Loucy (cell line): ENCODE measurements at regions not wholly inside any gene's neighbourhood (a gene's known extent, or its start where the extent isn't known, plus 50 kb on each side); places are given as distances from the start of the nearest gene placed in this dataset.

Experiments used
- EZH2phosphoT487 ChIP-seq: fragments of 200-600 bp; IDR thresholded peaks from 2 replicates; pipeline ENCODE4 v1.6.1; 2018; ENCODE audit warnings: antibody characterized with exemption, mild to moderate bottlenecking, moderate library complexity, borderline replicate concordance
- TF ChIP-seq, protein P1 (sequence below): fragments of 200-600 bp; sonication (generic); conservative IDR thresholded peaks from 2 replicates; pipeline ENCODE4 v1.5.1; 2014; ENCODE audit warnings: mild to moderate bottlenecking, antibody characterized with exemption, low read length

DNA sequence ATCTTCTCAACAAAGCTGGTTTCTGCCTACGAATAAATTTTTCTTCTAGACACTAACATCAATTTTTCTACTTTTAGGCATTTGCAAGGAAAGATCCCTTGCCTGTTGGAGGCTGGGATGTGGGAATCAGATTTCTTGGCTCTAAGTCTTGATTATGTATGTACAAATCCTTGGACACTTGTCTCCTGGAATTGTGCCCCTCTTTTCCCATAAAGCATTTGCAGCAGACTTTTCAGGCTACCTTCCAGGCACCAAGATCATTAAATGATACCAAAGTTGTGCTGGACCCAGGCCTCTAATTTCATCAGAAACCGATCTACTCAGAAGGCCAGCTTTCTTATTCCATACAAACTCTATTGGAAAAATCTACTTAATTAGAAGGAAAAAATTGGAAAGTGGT, 339.5 kb upstream of the DIPK2B start:
- TF ChIP-seq, protein P1, sequence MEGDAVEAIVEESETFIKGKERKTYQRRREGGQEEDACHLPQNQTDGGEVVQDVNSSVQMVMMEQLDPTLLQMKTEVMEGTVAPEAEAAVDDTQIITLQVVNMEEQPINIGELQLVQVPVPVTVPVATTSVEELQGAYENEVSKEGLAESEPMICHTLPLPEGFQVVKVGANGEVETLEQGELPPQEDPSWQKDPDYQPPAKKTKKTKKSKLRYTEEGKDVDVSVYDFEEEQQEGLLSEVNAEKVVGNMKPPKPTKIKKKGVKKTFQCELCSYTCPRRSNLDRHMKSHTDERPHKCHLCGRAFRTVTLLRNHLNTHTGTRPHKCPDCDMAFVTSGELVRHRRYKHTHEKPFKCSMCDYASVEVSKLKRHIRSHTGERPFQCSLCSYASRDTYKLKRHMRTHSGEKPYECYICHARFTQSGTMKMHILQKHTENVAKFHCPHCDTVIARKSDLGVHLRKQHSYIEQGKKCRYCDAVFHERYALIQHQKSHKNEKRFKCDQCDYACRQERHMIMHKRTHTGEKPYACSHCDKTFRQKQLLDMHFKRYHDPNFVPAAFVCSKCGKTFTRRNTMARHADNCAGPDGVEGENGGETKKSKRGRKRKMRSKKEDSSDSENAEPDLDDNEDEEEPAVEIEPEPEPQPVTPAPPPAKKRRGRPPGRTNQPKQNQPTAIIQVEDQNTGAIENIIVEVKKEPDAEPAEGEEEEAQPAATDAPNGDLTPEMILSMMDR: no peak
- TF ChIP-seq EZH2phosphoT487: no peak
